ENCODE measurements at regions not wholly inside any gene's neighbourhood (a gene's known extent, or its start where the extent isn't known, plus 50 kb on each side); places are given as distances from the start of the nearest gene placed in this dataset.

DNA sequence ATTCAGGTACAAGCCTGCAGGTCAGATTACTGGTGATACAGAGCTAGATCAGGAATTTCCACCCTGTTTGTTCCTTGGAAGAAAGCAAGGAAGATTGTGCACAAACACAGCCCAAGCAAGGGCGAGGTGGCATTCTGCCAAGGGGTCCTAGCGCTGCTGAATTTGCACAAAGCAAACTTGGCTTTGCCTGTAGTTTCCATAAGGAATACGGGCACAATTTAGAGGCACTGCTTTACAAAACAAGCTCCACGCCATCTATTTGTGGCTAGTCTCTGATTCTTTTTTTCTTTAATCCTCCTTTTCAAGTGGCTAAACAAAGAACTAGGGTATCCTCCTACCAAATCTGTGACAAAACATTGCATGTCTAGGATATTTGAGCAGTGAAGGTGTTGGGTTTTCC is 195.5 kb upstream of the ACVR2A start:
- Mint-ChIP-seq H3K27ac (ENCODE audit: unreplicated experiment) (no peak overlapping the region), H3K9me3 (ENCODE audit: unreplicated experiment) (no peaks in the 10 kb centered on the region), H3K4me3 (ENCODE audit: unreplicated experiment) (no peak overlapping the region), H3K36me3 (ENCODE audit: unreplicated experiment) (no peaks in the 10 kb centered on the region), H3K4me1 (ENCODE audit: unreplicated experiment) (peaks cover 16% of the 10 kb centered on the region), H3K27me3 (ENCODE audit: unreplicated experiment) (no peaks in the 10 kb centered on the region)
- no peak for DNase-seq (ENCODE audit: extremely low spot score, unreplicated experiment)
- TF ChIP-seq, protein P1, sequence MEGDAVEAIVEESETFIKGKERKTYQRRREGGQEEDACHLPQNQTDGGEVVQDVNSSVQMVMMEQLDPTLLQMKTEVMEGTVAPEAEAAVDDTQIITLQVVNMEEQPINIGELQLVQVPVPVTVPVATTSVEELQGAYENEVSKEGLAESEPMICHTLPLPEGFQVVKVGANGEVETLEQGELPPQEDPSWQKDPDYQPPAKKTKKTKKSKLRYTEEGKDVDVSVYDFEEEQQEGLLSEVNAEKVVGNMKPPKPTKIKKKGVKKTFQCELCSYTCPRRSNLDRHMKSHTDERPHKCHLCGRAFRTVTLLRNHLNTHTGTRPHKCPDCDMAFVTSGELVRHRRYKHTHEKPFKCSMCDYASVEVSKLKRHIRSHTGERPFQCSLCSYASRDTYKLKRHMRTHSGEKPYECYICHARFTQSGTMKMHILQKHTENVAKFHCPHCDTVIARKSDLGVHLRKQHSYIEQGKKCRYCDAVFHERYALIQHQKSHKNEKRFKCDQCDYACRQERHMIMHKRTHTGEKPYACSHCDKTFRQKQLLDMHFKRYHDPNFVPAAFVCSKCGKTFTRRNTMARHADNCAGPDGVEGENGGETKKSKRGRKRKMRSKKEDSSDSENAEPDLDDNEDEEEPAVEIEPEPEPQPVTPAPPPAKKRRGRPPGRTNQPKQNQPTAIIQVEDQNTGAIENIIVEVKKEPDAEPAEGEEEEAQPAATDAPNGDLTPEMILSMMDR (IDR thresholded peaks at IDR 0.05) = no peak

DNA sequence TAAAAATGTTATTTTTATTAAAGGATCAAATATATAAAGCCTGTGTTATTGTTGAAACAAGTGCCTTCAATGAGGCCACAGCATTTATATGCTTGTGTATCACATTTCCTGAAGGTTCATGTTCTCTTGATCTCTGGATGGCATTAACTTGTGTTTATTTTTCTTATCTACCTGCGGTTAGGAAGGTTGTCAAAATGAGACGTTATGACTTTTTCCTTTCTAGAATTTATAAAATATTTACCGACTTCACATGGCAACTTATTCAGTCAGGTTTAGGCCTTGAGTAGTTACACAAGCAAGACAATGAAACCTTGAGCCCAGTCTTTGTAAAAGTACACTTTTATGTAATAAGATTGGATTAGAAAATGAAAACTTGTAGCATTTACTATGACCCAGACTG is 196.4 kb upstream of the ACVR2A start:
- H3K36me3 Mint-ChIP-seq (ENCODE audit: unreplicated experiment) = no peaks in the 10 kb centered on the region
- H3K4me3 Mint-ChIP-seq (ENCODE audit: unreplicated experiment) = no peak overlapping the region
- no peaks in the 10 kb centered on the region for H3K9me3 Mint-ChIP-seq (ENCODE audit: unreplicated experiment)
- no peak for DNase-seq (ENCODE audit: extremely low spot score, unreplicated experiment)
- H3K27me3 Mint-ChIP-seq (ENCODE audit: unreplicated experiment) = no peaks in the 10 kb centered on the region
- peaks cover 11% of the 10 kb centered on the region for H3K4me1 Mint-ChIP-seq (ENCODE audit: unreplicated experiment)
- TF ChIP-seq, protein P1 (IDR thresholded peaks at IDR 0.05) = no peak
- H3K27ac Mint-ChIP-seq (ENCODE audit: unreplicated experiment) = no peak overlapping the region

DNA sequence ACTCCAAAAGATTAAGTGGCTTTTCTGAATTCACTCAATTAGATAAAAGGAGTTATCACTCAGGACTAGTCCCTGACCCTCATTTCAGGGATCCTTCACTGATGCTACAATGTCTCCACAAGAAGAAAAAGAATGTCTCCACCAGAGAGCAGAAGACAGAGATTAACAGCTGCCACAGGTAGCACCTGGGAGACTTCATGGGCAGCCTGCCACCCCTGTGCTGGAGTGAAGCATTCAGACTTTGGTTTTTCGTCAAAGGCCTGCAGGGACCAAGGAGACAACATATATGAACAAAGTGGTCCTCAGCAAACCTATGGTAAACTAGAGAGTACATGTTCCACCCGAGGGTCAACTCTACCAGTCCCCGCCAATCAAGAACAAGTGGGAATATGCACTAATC is 197.0 kb upstream of the ACVR2A start:
- no peak for DNase-seq (ENCODE audit: extremely low spot score, unreplicated experiment)
- no peak overlapping the region for H3K27ac Mint-ChIP-seq (ENCODE audit: unreplicated experiment)
- no peaks in the 10 kb centered on the region for H3K9me3 Mint-ChIP-seq (ENCODE audit: unreplicated experiment)
- no peaks in the 10 kb centered on the region for H3K27me3 Mint-ChIP-seq (ENCODE audit: unreplicated experiment)
- H3K36me3 Mint-ChIP-seq (ENCODE audit: unreplicated experiment) = no peaks in the 10 kb centered on the region
- TF ChIP-seq, protein P1 (IDR thresholded peaks at IDR 0.05) = no peak
- peaks cover 5% of the 10 kb centered on the region for H3K4me1 Mint-ChIP-seq (ENCODE audit: unreplicated experiment)
- H3K4me3 Mint-ChIP-seq (ENCODE audit: unreplicated experiment) = no peak overlapping the region

DNA sequence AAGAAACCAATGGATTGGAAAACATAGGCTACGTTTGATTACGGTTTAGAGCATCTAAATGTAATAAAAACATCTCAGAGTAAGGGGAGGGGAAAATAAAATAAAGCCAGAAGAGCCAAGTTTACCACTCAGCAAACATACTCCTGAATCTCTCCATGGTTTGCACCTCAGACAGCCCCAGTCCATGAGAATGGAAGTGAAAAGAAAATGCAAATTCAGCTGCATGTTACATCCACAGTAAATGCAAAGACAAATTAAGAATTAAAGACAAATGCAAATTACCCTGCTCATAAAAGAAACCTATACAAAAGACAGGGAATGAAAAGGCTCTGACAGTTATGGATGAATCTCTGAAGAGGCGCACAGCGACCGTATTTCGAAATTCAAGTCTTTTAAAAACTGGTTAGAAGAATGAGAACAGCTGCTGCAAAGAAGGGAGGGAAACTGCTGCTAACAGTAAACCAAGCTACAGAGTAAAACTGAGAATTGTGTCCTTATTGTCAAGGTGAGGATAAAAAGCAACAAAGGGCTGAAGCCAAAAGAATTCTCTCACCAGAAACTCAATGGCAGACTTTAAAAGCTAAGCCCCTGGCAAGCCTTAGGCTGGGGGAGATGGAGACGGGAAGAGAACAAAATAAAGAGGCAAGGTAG is 197.9 kb upstream of the ACVR2A start:
- no peak for DNase-seq (ENCODE audit: extremely low spot score, unreplicated experiment)
- peaks cover 2% of the 10 kb centered on the region for H3K4me1 Mint-ChIP-seq (ENCODE audit: unreplicated experiment)
- no peak overlapping the region for H3K27ac Mint-ChIP-seq (ENCODE audit: unreplicated experiment)
- no peaks in the 10 kb centered on the region for H3K9me3 Mint-ChIP-seq (ENCODE audit: unreplicated experiment)
- H3K27me3 Mint-ChIP-seq (ENCODE audit: unreplicated experiment) = no peaks in the 10 kb centered on the region
- no peaks in the 10 kb centered on the region for H3K36me3 Mint-ChIP-seq (ENCODE audit: unreplicated experiment)
- TF ChIP-seq, protein P1 (IDR thresholded peaks at IDR 0.05) = no peak
- no peak overlapping the region for H3K4me3 Mint-ChIP-seq (ENCODE audit: unreplicated experiment)

DNA sequence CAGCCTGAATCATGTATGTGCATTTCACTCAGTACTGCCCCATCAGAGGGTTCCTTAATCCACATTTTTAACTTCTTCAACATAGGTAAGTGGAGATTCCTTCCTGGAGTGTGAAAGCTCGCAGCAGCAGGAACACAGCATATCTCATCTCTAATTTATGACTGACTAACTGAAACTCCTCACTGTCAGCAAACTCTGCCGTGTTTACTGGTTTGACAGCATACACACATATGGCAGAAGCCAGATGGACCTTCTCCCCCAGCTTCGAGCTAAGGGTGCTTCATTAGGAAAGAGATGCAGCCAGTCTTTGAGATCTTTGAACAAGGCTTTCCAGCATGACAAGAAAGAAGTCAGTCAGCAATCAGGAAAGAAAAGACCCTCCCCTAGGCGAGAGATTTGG is 200.3 kb upstream of the ACVR2A start:
- no peak overlapping the region for H3K27ac Mint-ChIP-seq (ENCODE audit: unreplicated experiment)
- peaks cover 2% of the 10 kb centered on the region for H3K4me1 Mint-ChIP-seq (ENCODE audit: unreplicated experiment)
- H3K9me3 Mint-ChIP-seq (ENCODE audit: unreplicated experiment) = no peaks in the 10 kb centered on the region
- no peaks in the 10 kb centered on the region for H3K27me3 Mint-ChIP-seq (ENCODE audit: unreplicated experiment)
- no peak for DNase-seq (ENCODE audit: extremely low spot score, unreplicated experiment)
- no peak overlapping the region for H3K4me3 Mint-ChIP-seq (ENCODE audit: unreplicated experiment)
- TF ChIP-seq, protein P1 (IDR thresholded peaks at IDR 0.05) = no peak
- H3K36me3 Mint-ChIP-seq (ENCODE audit: unreplicated experiment) = no peaks in the 10 kb centered on the region

Data from osteocyte (in vitro differentiated cells).